GM21367 (cell line): ENCODE measurements at regions not wholly inside any gene's neighbourhood (a gene's known extent, or its start where the extent isn't known, plus 50 kb on each side); places are given as distances from the start of the nearest gene placed in this dataset.

Experiments
- ATAC-seq: cut with Tn5 transposase; IDR thresholded peaks from one replicate; pipeline ENCODE4 v1.9.1; 2021; ENCODE audit not compliant: unreplicated experiment

GRCh38 chr18:44602845-44603244 lies 77.8 kb upstream of the SETBP1 start:
- ATAC-seq = no peak

- no peak for ATAC-seq
Observed at GRCh38 chr18:44609181-44609941, 71.3 kb upstream of the SETBP1 start.

GRCh38 chr18:44620812-44621211 lies 59.9 kb upstream of the SETBP1 start:
- ATAC-seq = no peak

GRCh38 chr18:44624052-44624451 lies 56.6 kb upstream of the SETBP1 start:
- no peak for ATAC-seq

GRCh38 chr18:44625386-44625785 lies 55.3 kb upstream of the SETBP1 start:
- ATAC-seq = no peak

- ATAC-seq = no peak
Observed at GRCh38 chr18:44626236-44626635, 54.5 kb upstream of the SETBP1 start.

- no peak for ATAC-seq
Observed at GRCh38 chr18:44626807-44627206, 53.9 kb upstream of the SETBP1 start.

GRCh38 chr18:44627280-44627679 lies 53.4 kb upstream of the SETBP1 start:
- no peak for ATAC-seq

- no peak for ATAC-seq
Observed at GRCh38 chr18:44629406-44629805, 51.3 kb upstream of the SETBP1 start.

- ATAC-seq = no peak
Observed at GRCh38 chr18:44630118-44630517, 50.6 kb upstream of the SETBP1 start.
